GM18508 (cell line): ENCODE measurements at regions not wholly inside any gene's neighbourhood (a gene's known extent, or its start where the extent isn't known, plus 50 kb on each side); places are given as distances from the start of the nearest gene placed in this dataset.

Experiments
- ATAC-seq: cut with Tn5 transposase; IDR thresholded peaks from one replicate; pipeline ENCODE4 v1.9.1; 2021; ENCODE audit warnings: moderate number of reproducible peaks; ENCODE audit not compliant: insufficient read depth, unreplicated experiment

DNA sequence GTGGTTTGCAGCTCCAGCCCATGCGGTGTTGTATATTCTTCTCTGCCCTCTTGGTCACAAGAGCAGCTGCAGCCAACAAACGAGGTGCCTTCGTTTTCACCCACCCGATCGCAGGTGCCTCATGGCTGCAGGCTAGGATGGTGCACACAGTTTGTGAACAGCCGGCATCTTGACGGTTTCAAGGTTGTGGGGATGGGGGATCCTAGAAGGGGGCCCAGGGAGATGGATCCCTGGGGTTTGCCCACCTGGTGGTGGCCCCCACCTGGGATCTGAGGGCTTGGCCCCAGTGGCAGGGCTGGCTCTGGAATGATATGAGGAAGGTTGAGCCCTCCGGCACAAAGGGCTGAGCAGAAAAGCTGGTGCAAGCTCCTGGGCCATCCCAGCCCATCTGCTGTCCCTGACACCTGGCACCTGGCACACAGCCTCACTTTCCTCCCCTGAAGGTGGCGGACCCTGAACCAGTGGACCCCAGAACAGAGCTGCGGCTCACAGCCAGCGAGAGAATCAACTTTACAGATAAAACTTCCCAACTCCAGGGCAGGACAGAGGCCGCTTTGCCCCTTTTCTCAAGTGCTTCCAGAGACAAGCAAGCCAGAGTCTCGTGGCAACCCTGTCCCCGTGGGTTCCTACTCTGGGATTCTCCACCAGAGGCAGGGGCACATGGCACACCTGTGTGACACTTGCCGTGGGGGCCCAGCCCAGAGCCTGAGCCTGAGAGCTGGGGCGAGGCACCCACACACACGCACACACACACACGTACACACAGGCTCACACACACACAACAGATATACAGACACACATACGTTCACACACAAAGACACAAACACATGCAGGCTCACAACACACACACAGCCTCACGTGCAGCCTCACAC is 177.3 kb upstream of the PPP2R2D start:
- no peak for ATAC-seq

DNA sequence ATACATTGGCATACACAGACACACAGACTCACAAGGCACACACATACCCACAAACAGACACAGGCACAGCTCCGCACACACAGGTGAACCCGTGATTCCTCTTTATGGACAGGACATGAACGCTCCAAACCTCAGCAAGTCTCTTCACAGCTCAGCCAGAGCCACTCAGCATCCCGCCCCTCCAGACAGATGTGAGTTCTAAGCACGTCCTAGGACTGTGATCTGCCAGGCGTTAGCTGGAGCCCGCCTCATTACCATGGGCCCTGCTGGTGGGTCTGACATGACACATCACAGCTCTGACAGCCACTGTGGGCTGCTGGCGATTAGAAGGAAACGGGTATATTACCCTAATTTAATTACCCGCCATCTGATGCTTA is 176.7 kb upstream of the PPP2R2D start:
- no peak for ATAC-seq

DNA sequence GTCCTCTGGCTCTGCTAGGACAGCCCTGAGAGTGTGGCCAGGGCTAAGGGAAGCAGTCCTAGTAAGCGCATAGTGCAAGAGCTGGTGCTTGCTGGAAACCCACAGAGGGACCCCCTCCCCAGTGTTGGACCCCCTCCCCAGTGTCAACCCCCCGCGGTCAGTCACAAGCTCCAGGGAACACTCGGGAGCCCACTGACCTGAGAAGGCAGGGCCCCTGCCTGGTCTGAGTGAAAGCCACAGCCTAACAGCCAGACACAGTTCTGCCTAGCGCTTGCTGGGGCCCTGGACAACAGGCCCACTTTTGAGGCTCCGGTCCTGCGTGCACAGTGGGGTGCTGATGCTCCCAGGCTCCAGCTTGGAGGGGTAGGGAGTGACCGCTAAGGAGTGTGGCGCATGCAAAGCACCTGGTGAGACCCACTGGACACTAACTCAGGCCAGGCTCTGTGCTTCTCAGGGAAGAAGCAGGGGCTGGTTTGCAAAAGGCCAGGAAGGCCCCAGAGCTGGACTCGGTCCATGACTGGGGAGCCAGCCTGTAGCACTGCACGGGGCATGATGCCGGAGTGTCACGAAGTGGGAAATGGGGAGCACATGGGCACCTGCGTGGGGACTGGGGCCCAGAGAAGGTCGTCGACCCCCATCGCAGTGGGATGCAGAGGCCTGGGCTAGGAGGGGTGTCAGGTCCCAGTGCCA is 175.8 kb upstream of the PPP2R2D start:
- no peak for ATAC-seq

DNA sequence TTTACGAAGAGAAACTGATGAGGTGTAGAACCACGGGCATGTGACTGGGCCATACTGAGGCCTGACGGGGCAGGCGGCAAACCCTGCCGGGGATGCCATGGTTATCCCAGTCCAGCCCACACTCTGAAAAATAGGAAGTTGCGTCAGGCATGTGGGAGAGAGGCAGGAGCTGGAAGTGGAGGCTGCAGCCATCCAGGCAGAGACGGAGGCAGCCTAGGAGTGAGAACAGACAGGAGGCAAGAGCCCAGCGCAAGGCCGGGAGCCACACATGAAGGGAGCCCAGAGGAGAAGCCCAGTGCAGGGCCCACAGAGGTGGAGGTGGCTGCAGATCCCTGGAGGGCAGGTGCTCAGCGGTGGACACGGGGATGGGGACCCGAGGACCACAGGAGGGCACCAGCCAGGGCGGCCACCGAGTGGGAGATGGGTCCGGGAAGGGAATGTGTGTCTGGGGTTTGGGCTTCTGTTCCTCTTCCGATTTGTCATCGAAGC is 175.2 kb upstream of the PPP2R2D start:
- no peak for ATAC-seq

DNA sequence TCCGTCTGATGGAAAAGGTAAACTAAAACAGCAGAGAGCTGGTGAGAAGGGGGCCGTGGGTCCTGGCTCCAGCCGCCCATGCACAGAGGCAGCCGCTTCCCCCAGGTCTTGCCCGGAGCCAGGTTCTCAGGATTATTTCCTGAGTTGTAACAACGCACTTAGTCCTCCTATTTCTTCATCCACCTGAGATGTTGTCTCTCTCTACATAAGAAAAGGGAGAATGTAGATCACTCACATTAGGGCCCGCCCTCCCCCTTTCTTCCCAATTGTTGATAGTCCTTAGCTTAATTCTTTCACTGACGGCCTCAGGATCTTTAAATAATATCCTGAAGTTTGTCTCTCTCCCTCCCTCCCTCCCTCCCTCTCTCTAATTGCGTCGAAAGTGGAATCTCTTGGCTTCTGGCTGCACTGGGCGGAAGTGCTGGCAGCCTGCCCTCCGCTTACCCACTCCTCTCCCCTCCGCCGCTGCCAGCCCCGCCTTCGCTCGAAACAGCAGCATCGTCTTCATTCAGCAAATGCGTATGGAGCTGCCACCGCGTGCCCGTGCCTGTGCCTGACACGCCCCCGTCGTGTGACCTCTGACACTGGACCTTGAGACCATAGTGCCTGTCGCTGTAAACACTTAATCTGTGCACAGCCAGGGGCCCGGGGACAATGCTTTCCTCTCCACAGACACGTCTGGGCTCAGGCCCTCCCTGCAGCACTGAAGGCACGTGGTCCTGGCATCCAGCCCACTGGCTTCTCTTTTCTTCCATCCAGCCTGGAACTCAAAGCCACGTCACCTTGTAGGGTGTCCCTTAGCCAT is 174.5 kb upstream of the PPP2R2D start:
- no peak for ATAC-seq

DNA sequence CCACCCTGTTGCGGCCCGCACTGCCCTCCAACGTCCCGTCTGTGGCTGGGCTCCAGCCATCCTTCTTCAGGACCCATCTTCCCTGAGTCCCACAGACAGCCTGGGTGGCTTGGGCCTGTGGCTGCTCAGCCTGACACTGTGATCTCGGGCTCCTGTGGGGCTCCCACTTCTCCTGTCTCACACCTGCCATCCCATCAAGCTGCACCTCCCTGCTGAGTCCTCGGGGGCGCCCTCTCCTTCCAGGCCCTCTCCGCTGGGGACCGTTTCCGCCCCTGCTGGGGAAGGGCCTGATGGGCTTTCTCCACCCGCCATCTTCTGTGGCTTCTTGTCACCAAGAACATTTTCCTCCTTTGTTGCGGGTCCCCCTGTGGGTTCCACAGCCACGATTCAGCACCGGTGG is 173.8 kb upstream of the PPP2R2D start:
- no peak for ATAC-seq

DNA sequence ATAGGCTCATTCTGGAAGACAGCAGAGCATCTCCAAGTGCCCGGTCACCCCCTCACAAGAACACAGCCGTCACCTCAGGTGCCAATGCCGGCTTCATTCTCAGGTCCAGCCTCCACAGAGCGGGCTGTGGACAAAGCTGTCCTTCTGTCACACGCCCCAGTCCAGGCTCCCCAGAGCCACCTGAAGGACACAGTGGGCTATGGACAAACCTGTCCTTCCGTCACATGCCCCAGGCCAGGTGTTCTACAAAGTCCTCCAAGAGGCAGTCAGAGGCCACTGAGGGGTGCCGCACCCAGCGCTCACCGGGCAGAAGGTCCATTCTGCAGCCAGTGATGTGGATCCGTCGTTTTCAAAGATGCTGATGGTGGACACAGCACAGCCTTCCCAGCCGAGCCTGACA is 173.2 kb upstream of the PPP2R2D start:
- no peak for ATAC-seq

DNA sequence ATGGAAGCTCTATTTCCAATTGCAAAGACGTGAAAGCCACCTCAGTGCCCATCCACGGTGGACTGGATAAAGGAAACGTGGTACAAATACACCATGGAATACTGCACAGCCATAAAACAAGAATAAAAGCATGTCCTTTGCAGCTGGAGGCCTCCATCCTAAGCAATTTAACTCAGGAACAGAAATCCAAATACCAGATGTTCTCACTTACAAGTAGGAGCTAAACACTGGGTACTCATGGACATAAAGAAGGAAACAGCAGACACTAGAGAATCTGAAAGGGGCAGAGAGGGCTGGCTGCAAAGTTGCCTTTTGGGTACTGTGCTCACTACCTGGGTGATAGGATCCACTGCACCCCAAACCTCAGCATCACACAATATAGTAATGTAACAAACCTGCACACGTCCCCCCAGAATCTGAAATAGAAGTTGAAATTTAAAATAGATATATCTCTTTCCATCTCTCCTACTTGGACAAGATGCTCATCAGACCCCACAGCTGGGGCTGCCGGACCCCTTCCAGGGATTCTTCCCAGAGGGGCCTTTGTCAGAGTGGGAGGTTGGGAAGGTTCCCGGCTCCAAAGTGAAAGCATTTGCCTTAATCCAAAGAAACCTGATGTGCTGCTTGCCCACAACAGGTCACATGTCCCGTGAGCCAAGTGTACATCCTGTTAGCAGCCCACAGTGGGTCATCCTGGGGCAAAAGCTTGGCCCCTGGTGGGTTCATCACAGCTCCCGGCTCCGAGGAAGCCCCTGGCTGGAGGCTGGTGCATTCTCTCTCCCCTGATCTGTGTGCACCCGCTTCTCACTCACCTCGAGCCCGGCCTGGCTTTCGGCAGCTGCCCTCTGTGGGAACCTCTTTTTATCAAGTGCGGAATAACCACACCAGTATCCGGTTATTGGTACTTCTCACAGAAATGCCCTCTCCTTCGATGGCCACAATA is 172.3 kb upstream of the PPP2R2D start:
- no peak for ATAC-seq

DNA sequence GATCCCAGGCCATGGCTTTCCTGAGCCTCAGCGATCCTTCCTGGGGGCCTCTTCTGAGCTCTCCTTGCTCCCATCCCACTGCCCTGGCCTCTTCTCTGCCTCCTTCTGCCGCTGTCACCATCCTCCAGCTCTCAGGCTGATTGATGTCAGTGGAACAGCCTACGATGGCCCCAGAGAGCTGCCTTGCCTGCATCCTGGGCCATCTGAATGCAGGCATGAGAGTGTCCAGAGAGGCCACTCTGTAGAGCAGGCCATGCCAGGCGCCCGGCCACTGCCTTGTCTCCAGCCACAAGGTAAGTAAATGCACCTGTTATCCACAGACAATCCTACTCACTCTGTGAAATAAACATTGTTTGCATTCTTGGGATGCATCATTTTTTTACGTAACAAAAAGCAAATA is 171.4 kb upstream of the PPP2R2D start:
- ATAC-seq = no peak

DNA sequence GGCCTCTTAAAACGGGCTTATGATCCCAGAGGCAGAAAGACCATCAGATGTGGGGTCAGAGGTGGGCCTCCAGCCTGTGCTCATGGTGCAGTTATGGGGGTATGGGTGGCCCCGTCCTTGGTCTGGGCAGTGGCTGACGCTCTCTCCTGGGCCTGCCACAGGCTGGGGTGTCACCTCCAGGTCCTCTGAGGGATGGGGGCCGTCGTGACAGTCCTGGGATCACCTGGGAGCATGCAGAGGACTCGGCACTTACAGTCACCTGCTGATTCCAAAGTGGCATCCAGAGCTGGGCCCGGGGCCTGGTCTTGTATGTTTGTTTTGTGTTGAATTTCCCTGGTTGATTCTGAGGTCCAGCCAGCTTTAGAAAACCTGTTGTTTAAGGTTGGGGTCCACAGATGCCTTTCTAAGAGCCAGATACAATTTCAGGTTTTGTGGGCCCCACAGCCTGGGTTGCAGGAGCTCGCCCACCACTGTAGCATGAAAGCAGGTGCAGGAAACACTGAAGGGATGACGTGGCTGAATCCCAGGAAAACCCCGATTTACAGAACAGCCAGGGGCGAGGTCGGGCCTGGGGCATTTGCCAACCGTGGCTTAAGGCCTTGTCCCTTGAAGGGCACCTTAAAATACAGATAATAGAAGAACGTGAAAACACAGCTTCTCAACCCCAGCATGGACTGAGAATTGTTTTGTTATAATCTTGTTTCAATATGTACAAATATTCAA is 170.7 kb upstream of the PPP2R2D start:
- no peak for ATAC-seq

DNA sequence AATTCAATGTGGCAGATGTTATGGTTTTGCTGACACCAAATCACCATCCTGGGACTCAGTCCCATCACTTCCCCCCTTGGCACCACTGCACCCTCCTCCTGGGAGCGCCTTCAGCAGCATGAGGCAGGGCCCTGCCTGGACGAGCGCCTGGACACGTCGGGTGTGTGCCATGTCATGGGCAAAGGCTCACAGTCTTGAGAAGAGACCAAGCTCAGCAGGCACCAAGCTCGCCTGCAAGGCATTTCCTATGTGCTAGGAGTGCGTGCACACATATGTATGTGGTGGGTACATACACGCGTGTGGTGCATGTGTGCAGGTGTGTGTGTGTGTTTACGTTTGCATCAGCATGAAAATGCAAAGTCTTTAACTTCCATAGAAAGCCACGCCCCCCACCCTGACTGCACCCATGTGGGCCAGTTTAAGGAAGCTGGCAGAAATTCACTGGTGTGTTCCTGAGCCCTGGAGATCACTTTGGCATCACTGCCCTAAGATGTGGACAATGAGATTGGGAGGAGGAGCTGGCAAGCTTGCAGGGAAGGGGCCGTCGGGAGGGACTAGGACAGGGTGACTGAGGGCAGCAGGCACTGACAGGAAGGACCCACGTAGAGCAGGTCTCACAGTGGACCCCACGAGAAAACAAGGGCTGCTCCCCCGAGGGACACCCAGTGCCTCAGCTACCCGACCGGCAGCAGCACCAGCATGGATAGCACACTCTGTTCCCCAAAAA is 169.9 kb upstream of the PPP2R2D start:
- ATAC-seq = no peak

DNA sequence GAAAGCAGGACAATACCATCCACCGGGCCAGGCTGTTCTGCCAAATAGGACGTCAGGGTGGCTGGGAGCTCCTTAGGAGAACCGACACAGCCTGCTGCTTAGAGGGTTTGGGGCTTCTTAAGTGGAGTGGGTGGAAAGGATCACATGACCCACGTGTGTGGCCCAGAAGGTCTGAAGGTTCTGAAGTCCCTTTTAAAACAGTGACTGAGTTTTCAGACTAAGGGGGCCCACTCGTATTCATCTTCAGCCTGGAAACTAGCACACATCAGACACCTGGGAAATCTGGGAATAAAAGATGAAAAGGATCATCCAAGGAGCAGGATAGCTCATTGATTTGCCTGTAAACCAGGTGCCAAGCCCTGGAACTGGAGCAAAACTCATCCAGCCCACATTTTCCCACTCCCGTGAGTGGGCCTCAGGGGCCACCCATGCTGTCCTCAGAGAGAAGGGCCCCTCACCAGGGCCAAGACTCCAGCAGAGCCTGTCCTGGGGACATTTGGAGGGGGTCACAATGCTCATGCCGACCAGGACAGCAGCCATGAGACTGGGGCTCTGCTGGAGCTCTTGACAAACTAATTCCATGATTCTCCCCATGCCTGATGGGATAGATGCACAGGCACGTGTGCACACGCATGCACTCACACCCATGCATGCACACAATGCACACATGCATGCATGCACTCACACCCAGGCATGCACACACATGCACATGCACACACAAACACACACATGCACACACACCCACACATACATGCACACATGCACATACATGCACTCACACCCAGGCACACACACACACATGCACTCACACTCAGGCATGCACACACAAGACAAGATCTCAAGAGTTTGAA is 168.8 kb upstream of the PPP2R2D start:
- ATAC-seq = no peak

DNA sequence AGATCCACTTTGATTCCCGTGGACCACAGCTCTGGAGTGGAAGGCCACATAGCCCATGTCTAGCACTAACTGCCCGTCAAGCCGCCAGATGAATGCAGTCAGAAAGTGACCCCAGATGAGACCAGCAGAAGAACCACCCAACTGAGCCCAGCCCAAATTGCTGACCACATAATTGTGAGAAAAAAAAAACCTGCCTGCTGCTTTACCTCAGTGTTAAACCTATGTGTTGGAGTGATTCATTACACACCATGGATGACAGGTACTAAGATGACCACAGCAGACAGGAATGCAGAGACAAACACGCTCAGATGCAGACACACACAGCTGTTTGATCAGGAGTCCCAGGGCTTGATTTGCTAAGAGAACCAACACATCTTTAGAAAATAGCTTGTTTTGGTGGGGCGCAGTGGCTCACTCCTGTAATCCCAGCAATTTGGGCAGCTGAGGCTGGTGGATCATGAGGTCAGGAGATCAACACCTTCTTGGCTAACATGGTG is 168.1 kb upstream of the PPP2R2D start:
- no peak for ATAC-seq

DNA sequence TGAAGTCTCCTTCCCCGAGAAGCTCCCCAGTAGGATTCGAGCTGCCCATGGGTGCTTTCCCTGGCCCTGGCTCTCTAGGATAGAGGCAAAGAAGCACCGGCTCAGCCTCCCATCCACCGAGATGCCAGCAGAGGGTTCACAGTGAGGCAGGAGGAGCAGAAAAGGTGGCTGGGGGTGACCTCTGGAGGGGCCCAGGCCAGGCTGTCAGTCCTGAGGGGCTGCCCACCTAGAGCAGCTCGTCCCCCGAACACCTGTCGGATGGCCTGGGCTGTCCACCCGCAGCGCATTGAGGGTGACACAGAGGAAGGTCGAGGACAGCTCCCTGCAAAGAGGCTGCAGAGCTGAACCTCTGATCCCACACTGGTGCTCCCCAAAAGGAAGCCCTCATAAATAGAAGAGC is 167.2 kb upstream of the PPP2R2D start:
- no peak for ATAC-seq

DNA sequence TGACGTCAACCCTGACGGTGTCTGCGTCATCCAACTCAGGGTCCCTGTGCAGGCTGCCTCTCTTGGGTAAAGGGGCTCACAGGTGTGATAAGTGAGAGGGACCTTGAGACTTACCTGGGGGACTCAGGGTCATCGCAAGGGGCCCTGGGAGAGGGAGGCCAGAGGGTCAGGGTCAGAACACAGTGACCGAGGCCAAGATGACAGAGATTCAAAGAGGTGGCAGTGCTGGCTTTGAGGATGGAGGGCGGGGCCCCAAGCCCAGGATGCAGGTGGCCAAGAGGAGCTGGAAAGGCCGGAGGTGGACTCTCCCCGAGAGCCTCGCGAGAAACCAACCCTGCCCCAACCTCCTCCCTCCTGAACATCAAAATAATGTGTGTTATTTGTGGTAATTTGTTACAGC is 165.2 kb upstream of the PPP2R2D start:
- ATAC-seq = no peak

DNA sequence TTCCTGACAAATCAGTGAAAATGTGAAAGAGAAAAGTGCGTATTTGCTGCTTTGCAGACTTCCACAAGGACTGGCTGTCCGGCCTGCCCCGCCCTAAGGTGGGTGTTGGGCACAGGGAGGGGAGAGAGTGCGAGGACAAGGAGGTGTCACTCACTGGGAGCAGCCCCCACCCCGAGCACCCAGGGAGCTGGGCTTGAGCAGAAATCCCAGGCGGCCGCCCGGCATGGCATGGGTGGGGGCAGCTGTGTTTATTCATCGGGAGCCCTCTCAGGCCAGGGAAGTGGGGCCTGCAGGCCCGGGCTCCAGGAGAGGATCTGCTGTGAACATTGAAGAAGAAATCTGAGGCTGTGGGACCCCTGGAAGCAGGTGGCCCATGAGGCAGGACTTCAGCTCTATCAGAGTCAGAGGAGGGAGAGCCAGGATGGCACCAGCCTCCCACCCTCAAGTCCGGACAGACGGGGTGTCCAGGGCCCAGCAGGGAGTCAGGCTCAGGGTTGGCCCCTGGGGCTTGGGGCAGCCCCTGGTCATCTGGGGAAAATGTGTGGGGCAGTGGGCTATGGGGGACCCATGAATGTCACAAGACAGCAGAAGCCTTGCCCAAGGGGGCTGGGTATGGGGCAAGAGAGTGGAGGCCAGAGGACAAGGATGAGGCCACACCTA is 164.4 kb upstream of the PPP2R2D start:
- no peak for ATAC-seq
